GM12878 (cell line): ENCODE measurements at regions not wholly inside any gene's neighbourhood (a gene's known extent, or its start where the extent isn't known, plus 50 kb on each side); places are given as distances from the start of the nearest gene placed in this dataset.
A peak's percentile ranks its signal among the peaks of the same experiment; 100 is the strongest.

ENCODE experiments used
- ATAC-seq: fragments of 200-7000 bp; cut with Tn5 transposase; 3 replicates; pipeline ENCODE4 v1.9.1; 2020; ENCODE audit warnings: mild to moderate bottlenecking, moderate library complexity
- BruUV-seq: library from RNA; stranded (reverse); fragments of 400-500 nt; replicated peaks from 2 replicates; lab custom pipeline; 2021; lab: Mats Ljungman, UMichigan
- CTCF ChIA-PET: fragments of 300-600 bp; sonication (Branson Sonifier 250); formaldehyde crosslinking; extraction: SDS; loops from one replicate; lab custom pipeline; 2021; ENCODE audit warnings: inconsistent platforms; lab: Yijun Ruan, JAX
- POLR2A ChIA-PET: fragments of 350-600 bp; formaldehyde crosslinking; extraction: SDS; loops from one replicate; lab custom pipeline; 2021; ENCODE audit warnings: inconsistent platforms; lab: Charles Lee
- RAD21 ChIA-PET: fragments of 300-600 bp; sonication (Branson Sonifier 250); formaldehyde crosslinking; loops from one replicate; lab custom pipeline; 2023; ENCODE audit warnings: antibody characterized with exemption; ENCODE audit not compliant: unreplicated experiment; lab: Charles Lee
- SMC1A ChIA-PET: fragments of 300-600 bp; sonication (Branson Sonifier 250); formaldehyde crosslinking; loops from one replicate; lab custom pipeline; 2023; ENCODE audit not compliant: unreplicated experiment, uncharacterized antibody; lab: Charles Lee
- DNase-seq: peaks from one replicate; pipeline ENCODE4 v3.0.0-alpha.2; 2011; ENCODE audit warnings: low read depth, low spot score
- FAIRE-seq: peaks from 3 replicates; lab custom pipeline; 2011; peaks lifted over from hg19 to GRCh38; lab: Jason Lieb, UNC
- H2AFZ ChIP-seq: 2 replicates; pipeline ENCODE4 v1.6.0; 2011; ENCODE audit warnings: low read depth, low read length, control low read depth; ENCODE audit not compliant: control insufficient read depth
- H3K27ac ChIP-seq: 2 replicates; pipeline ENCODE4 v1.5.1; 2011; ENCODE audit warnings: control low read depth; ENCODE audit not compliant: control insufficient read depth, insufficient read depth
- H3K27me3 ChIP-seq, 2 experiments: replicated peaks in 1 of 2; 2 replicates each; pipeline versions ENCODE4 v1.6.0 to v1.6.1; 2011; ENCODE audit warnings: low read length in 1 of 2; ENCODE audit not compliant: control insufficient read depth in 2 of 2, insufficient read depth in 2 of 2
- H3K36me3 ChIP-seq, 2 experiments: 2 replicates each; pipeline ENCODE4 v1.5.1; 2011; ENCODE audit warnings: low read length in 1 of 2; ENCODE audit not compliant: control insufficient read depth in 2 of 2, insufficient read depth in 2 of 2
- H3K4me1 ChIP-seq: 2 replicates; pipeline ENCODE4 v1.6.1; 2011; ENCODE audit warnings: mild to moderate bottlenecking, low read length, moderate library complexity, mixed read lengths; ENCODE audit not compliant: control insufficient read depth, insufficient read depth
- H3K4me2 ChIP-seq: 2 replicates; pipeline ENCODE4 v1.6.0; 2011; ENCODE audit warnings: control low read depth; ENCODE audit not compliant: control insufficient read depth, insufficient read depth
- H3K4me3 ChIP-seq: fragments of 200-600 bp; sonication (generic); 2 replicates; pipeline ENCODE4 v1.5.1; 2016
- H3K79me2 ChIP-seq: 2 replicates; pipeline ENCODE4 v1.6.0; 2011; ENCODE audit warnings: low read length; ENCODE audit not compliant: control insufficient read depth, insufficient read depth
- H3K9ac ChIP-seq: 2 replicates; pipeline ENCODE4 v1.8.0; 2011; ENCODE audit warnings: low read length, control low read depth, mixed read lengths; ENCODE audit not compliant: control insufficient read depth, insufficient read depth
- H3K9me3 ChIP-seq: replicated peaks from 3 replicates; pipeline ENCODE4 v1.5.1; 2011; ENCODE audit warnings: mild to moderate bottlenecking, low read length; ENCODE audit not compliant: control insufficient read depth, insufficient read depth
- H4K20me1 ChIP-seq: 2 replicates; pipeline ENCODE4 v1.6.0; 2011; ENCODE audit not compliant: control insufficient read depth, insufficient read depth
- PAX8 ChIP-seq: fragments of 450-650 bp; IDR thresholded peaks from 2 replicates; pipeline ENCODE4 v1.6.1; 2017; ENCODE audit warnings: mild to moderate bottlenecking, moderate library complexity
- SREBF2 ChIP-seq: IDR thresholded peaks from 2 replicates; pipeline ENCODE4 v1.6.1; 2012; ENCODE audit warnings: mild to moderate bottlenecking, low read length
- TCF7 ChIP-seq: IDR thresholded peaks from 2 replicates; pipeline ENCODE4 v1.6.1; 2014; ENCODE audit warnings: antibody characterized with exemption, borderline replicate concordance
- WGBS: methylation state at CpG from one replicate; pipeline ENCODE4 v1.1.6; 2016; ENCODE audit warnings: low lambda C conversion rate; ENCODE audit not compliant: insufficient replicate concordance, insufficient coverage; ENCODE audit errors: missing lambda C conversion rate; 5-methylcytosine and 5-hydroxymethylcytosine counted together
- in situ Hi-C: fragments of 300-500 bp; cut with MboI; formaldehyde crosslinking; loops from 9 replicates; pipeline ENCODE4 v1.14.3; 2018; ENCODE audit warnings: mixed read lengths
- intact Hi-C: fragments of 100-400 bp; cut with micrococcal nuclease; formaldehyde crosslinking; loops from one replicate; pipeline ENCODE4 v1.14.2; 2022; ENCODE audit not compliant: unreplicated experiment
- TF ChIP-seq, protein P1 (sequence below): fragments of 450-650 bp; conservative IDR thresholded peaks from 2 replicates; pipeline ENCODE4 v1.6.1; 2017; ENCODE audit warnings: mild to moderate bottlenecking, moderate library complexity
- TF ChIP-seq, protein P2 (sequence below): IDR thresholded peaks from 2 replicates; pipeline ENCODE4 v1.6.1; 2012; ENCODE audit warnings: mild to moderate bottlenecking, low read depth, low read length
- TF ChIP-seq, protein P3 (sequence below): fragments of 450-650 bp; IDR thresholded peaks from 2 replicates; pipeline ENCODE4 v1.6.1; 2017; ENCODE audit warnings: mild to moderate bottlenecking, moderate library complexity

DNA sequence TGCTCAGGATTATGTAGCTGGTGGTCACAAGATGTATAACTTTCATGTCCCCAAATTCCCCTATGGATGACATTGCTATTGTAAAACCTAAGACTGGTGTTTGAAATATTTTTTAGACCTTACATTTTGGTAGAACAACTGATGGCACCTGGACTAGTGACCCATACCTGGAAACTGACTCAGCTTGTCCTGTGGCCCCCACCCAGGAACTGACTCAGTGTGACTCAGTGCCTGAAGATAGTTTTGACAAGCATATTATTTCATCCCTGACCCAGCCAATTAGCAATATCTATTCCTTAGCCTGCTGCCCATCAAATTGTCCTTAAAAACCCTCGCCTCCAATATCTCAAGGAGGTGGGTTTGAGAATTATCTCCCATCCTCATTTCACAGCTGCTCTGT is 90.9 kb upstream of the GRIK2 start (continued):
- TF ChIP-seq, protein P1, sequence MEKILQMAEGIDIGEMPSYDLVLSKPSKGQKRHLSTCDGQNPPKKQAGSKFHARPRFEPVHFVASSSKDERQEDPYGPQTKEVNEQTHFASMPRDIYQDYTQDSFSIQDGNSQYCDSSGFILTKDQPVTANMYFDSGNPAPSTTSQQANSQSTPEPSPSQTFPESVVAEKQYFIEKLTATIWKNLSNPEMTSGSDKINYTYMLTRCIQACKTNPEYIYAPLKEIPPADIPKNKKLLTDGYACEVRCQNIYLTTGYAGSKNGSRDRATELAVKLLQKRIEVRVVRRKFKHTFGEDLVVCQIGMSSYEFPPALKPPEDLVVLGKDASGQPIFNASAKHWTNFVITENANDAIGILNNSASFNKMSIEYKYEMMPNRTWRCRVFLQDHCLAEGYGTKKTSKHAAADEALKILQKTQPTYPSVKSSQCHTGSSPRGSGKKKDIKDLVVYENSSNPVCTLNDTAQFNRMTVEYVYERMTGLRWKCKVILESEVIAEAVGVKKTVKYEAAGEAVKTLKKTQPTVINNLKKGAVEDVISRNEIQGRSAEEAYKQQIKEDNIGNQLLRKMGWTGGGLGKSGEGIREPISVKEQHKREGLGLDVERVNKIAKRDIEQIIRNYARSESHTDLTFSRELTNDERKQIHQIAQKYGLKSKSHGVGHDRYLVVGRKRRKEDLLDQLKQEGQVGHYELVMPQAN, result no peak

DNA sequence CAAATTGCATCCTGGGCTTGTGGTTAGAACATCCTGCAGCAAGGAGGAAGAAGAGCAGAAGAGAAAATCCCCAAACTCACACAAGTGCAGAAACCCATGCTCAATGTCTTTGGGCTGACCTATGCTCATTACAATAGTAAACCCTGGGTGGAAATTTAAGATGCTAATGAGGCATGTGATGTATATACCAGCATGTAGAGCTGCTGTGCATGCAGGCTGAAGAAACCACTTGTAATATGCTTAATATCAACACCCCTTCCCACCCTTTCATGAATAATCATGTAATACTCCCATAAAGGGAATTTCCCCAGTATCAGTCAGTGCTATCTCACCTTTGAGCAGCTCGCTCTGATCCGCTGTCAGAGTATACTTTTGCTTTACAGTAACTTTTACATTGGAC is 90.0 kb upstream of the GRIK2 start:
- intact Hi-C loops, result no loop called here
- in situ Hi-C loops, result no loop called here
- Histone ChIP-seq H3K27ac (no peak overlapping the region), H3K36me3 (no peaks in the 10 kb centered on the region), H3K9ac (no peak overlapping the region), H3K27me3 (no peaks in the 10 kb centered on the region), H3K4me1 (no peaks in the 10 kb centered on the region), H3K4me3 (no peak overlapping the region), H3K9me3 (no peaks in the 10 kb centered on the region), H3K79me2 (no peaks in the 10 kb centered on the region), H4K20me1 (no peaks in the 10 kb centered on the region), H3K4me2 (no peak overlapping the region), H2AFZ (no peak overlapping the region)
- DNase-seq (no peak), FAIRE-seq (no peak), ATAC-seq (peak; percentile 38; the same call in 2 of the 3 replicates)
- ChIA-PET SMC1A (interaction anchor here (0.6 kb wide), 1 partner anchor 71 kb away, joined by 3 read pairs; no protein-coding TSS in a partner anchor), POLR2A (no interaction called here), CTCF (no interaction called here), RAD21 (no interaction called here)
- 44% methylated on average over 2 of the region's 2 CpGs for WGBS
- no TSS peak for BruUV-seq
- TF ChIP-seq TCF7 (no peak), SREBF2 (no peak), PAX8 (no peak)
- TF ChIP-seq, protein P2, sequence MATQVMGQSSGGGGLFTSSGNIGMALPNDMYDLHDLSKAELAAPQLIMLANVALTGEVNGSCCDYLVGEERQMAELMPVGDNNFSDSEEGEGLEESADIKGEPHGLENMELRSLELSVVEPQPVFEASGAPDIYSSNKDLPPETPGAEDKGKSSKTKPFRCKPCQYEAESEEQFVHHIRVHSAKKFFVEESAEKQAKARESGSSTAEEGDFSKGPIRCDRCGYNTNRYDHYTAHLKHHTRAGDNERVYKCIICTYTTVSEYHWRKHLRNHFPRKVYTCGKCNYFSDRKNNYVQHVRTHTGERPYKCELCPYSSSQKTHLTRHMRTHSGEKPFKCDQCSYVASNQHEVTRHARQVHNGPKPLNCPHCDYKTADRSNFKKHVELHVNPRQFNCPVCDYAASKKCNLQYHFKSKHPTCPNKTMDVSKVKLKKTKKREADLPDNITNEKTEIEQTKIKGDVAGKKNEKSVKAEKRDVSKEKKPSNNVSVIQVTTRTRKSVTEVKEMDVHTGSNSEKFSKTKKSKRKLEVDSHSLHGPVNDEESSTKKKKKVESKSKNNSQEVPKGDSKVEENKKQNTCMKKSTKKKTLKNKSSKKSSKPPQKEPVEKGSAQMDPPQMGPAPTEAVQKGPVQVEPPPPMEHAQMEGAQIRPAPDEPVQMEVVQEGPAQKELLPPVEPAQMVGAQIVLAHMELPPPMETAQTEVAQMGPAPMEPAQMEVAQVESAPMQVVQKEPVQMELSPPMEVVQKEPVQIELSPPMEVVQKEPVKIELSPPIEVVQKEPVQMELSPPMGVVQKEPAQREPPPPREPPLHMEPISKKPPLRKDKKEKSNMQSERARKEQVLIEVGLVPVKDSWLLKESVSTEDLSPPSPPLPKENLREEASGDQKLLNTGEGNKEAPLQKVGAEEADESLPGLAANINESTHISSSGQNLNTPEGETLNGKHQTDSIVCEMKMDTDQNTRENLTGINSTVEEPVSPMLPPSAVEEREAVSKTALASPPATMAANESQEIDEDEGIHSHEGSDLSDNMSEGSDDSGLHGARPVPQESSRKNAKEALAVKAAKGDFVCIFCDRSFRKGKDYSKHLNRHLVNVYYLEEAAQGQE, result no peak
- TF ChIP-seq, protein P3, sequence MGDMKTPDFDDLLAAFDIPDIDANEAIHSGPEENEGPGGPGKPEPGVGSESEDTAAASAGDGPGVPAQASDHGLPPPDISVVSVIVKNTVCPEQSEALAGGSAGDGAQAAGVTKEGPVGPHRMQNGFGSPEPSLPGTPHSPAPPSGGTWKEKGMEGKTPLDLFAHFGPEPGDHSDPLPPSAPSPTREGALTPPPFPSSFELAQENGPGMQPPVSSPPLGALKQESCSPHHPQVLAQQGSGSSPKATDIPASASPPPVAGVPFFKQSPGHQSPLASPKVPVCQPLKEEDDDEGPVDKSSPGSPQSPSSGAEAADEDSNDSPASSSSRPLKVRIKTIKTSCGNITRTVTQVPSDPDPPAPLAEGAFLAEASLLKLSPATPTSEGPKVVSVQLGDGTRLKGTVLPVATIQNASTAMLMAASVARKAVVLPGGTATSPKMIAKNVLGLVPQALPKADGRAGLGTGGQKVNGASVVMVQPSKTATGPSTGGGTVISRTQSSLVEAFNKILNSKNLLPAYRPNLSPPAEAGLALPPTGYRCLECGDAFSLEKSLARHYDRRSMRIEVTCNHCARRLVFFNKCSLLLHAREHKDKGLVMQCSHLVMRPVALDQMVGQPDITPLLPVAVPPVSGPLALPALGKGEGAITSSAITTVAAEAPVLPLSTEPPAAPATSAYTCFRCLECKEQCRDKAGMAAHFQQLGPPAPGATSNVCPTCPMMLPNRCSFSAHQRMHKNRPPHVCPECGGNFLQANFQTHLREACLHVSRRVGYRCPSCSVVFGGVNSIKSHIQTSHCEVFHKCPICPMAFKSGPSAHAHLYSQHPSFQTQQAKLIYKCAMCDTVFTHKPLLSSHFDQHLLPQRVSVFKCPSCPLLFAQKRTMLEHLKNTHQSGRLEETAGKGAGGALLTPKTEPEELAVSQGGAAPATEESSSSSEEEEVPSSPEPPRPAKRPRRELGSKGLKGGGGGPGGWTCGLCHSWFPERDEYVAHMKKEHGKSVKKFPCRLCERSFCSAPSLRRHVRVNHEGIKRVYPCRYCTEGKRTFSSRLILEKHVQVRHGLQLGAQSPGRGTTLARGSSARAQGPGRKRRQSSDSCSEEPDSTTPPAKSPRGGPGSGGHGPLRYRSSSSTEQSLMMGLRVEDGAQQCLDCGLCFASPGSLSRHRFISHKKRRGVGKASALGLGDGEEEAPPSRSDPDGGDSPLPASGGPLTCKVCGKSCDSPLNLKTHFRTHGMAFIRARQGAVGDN, result no peak
